Gastrocnemius medialis (tissue), 4 donors: ENCODE measurements at regions not wholly inside any gene's neighbourhood (a gene's known extent, or its start where the extent isn't known, plus 50 kb on each side); places are given as distances from the start of the nearest gene placed in this dataset.
"Not testable (repeated sequence)": the region's sequence is repeated elsewhere in the genome, so short reads cannot be mapped to it uniquely, and the experiment has no call there.

Experiments used
- ATAC-seq, 2 donors: fragments of 150-250 bp; one replicate each; pipeline ENCODE4 v1.9.1; 2016
- DNase-seq, 2 donors: peaks; one replicate each; pipeline ENCODE4 v3.0.0-alpha.2; 2019
- H3K27ac ChIP-seq, 4 donors: fragments of 200-600 bp; sonication (generic); 1 replicate in 1 of 4; 2 replicates in 3 of 4; pipeline ENCODE4 v1.5.1; 2016 to 2018; ENCODE audit warnings: mild to moderate bottlenecking in 2 of 4, moderate library complexity in 1 of 4
- H3K27me3 ChIP-seq, 3 donors: fragments of 200-600 bp; sonication (generic) in 2 of 3; 1 replicate in 1 of 3; 2 replicates in 2 of 3; pipeline versions ENCODE4 v1.5.1 to v1.6.0; 2016 to 2019; ENCODE audit warnings: mild to moderate bottlenecking in 1 of 3, moderate library complexity in 1 of 3
- H3K36me3 ChIP-seq, 2 donors: fragments of 200-600 bp; sonication (generic) in 1 of 2; one replicate each; pipeline ENCODE4 v1.5.1; 2017 to 2018
- H3K4me1 ChIP-seq, 2 donors: fragments of 200-600 bp; sonication (generic) in 1 of 2; one replicate each; pipeline ENCODE4 v1.5.1; 2016 to 2017; ENCODE audit warnings: mild to moderate bottlenecking in 2 of 2
- H3K4me3 ChIP-seq, 4 donors: fragments of 200-600 bp; sonication (generic) in 3 of 4; 1 replicate in 1 of 4; 2 replicates in 3 of 4; pipeline ENCODE4 v1.5.1; 2016 to 2019; ENCODE audit warnings: mild to moderate bottlenecking in 2 of 4
- H3K9me3 ChIP-seq, 3 donors: fragments of 200-600 bp; sonication (generic) in 2 of 3; 1 replicate in 1 of 3; 2 replicates in 2 of 3; pipeline ENCODE4 v1.5.1; 2016 to 2019
- POLR2A ChIP-seq, 2 donors: fragments of 450-650 bp; IDR thresholded peaks; one replicate each; pipeline ENCODE4 v1.6.1; 2017; ENCODE audit warnings: antibody characterized with exemption in 2 of 2, mild to moderate bottlenecking in 2 of 2, moderate library complexity in 2 of 2
- in situ Hi-C, 4 donors: fragments of 200-750 bp; cut with MboI; loops; one replicate each; pipeline versions ENCODE4 v1.15.0 to v1.8.0; 2017; ENCODE audit warnings: low sequenced_read_pairs in 4 of 4
- intact Hi-C: fragments of 100-400 bp; cut with DNase I; formaldehyde crosslinking; loops from one replicate; pipeline ENCODE4 v1.15.1; 2023; ENCODE audit warnings: low total_unique reads
- TF ChIP-seq, protein P1 (sequence below), 5 experiments: fragments of 450-650 bp in 3 of 5; fragments of 200-600 bp in 2 of 5; sonication (generic) in 2 of 5; IDR thresholded peaks in 4 of 5; conservative IDR thresholded peaks in 1 of 5; 1 replicate in 4 of 5; 2 replicates in 1 of 5; pipeline ENCODE4 v1.5.1; 2016 to 2019; ENCODE audit warnings: antibody characterized with exemption in 5 of 5, mild to moderate bottlenecking in 3 of 5, moderate library complexity in 3 of 5

DNA sequence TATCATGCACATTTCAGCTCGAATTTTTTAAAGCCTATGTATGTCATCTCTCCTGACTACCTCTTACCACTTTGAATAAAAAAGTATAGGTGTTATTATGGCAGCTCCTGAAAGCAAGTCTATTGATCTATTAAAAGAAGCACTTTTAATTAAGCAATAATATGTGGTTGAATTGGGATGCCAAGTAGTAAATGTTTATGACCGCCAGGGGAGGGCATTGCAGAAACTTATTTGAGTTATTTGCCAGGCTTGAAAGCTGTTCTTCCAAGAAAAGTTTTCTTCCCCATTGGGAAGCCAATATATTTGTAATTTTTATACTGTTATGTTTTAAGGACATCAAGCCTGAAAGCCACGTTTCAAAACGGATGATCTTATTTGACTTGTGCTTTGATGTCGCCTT, 88.1 kb upstream of the SOX21 start:
- in situ Hi-C loops: no loop called here

DNA sequence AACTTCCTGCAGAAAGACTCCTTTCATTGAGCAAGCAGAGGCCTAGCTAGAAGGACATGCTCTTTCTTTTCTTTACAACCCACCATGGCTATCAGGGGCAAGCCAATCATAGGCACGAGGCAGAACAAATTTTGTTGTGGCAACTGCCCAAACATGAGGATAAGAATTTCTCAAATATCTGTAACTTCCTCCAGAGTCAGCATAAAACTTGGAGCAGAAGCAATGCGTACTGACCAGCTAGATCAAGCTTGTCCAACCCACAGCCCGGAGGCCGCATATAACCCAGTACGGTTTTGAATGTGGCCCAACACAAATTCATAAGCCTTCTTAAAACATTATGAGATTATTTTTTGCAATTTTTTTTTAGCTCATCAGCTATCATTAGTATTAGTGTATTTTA, 87.0 kb upstream of the SOX21 start:
- Histone ChIP-seq H3K4me3 (no peak overlapping the region), H3K27ac (no peak overlapping the region), H3K9me3 (no peaks in the 10 kb centered on the region), H3K4me1 (no peaks in the 10 kb centered on the region), H3K36me3 (no peaks in the 10 kb centered on the region), H3K27me3 (no peaks in the 10 kb centered on the region)
- in situ Hi-C loops (no loop called here), intact Hi-C loops (no loop called here)
- ATAC-seq: no peak
- TF ChIP-seq POLR2A (IDR thresholded peaks at IDR 0.05): no peak
- TF ChIP-seq, protein P1, sequence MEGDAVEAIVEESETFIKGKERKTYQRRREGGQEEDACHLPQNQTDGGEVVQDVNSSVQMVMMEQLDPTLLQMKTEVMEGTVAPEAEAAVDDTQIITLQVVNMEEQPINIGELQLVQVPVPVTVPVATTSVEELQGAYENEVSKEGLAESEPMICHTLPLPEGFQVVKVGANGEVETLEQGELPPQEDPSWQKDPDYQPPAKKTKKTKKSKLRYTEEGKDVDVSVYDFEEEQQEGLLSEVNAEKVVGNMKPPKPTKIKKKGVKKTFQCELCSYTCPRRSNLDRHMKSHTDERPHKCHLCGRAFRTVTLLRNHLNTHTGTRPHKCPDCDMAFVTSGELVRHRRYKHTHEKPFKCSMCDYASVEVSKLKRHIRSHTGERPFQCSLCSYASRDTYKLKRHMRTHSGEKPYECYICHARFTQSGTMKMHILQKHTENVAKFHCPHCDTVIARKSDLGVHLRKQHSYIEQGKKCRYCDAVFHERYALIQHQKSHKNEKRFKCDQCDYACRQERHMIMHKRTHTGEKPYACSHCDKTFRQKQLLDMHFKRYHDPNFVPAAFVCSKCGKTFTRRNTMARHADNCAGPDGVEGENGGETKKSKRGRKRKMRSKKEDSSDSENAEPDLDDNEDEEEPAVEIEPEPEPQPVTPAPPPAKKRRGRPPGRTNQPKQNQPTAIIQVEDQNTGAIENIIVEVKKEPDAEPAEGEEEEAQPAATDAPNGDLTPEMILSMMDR (IDR thresholded peaks at IDR 0.05 in 4 of 5, conservative IDR thresholded peaks at IDR 0.05 in 1 of 5): no peak
- no peak for DNase-seq

More for the DNA sequence above, 88.1 kb upstream of the SOX21 start:
- TF ChIP-seq, protein P1 (IDR thresholded peaks at IDR 0.05 in 4 of 5, conservative IDR thresholded peaks at IDR 0.05 in 1 of 5): no peak
- no peak for TF ChIP-seq POLR2A (IDR thresholded peaks at IDR 0.05)
- H3K27me3 ChIP-seq: no peaks in the 10 kb centered on the region
- no peak overlapping the region for H3K27ac ChIP-seq
- DNase-seq: no peak
- intact Hi-C loops: no loop called here
- ATAC-seq: no peak
- no peaks in the 10 kb centered on the region for H3K4me1 ChIP-seq
- no peaks in the 10 kb centered on the region for H3K36me3 ChIP-seq
- H3K9me3 ChIP-seq: no peaks in the 10 kb centered on the region
- no peak overlapping the region for H3K4me3 ChIP-seq

DNA sequence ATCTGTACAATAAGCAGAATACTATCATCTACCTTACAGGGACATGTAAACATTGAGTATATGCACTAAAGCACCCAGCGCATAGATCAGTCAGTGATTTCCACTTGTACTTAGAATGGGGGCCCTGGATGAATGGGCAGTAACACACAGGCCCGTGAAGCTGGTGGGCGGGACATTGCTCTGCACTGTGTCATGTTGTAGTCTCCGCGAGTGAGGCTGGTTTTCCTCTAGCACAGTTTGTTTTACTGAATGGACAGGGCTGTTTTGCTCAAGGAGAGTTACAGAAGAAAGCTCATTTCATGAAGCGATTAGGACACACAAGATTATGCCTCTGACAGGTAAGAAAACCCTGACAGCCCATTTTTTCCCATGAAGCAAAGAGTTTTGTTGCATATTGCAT, 86.4 kb upstream of the SOX21 start:
- TF ChIP-seq, protein P1 (IDR thresholded peaks at IDR 0.05 in 4 of 5, conservative IDR thresholded peaks at IDR 0.05 in 1 of 5): no peak
- no peak for TF ChIP-seq POLR2A (IDR thresholded peaks at IDR 0.05)
- ATAC-seq (no peak), DNase-seq (no peak)
- Histone ChIP-seq H3K4me1 (no peaks in the 10 kb centered on the region), H3K27ac (no peak overlapping the region), H3K9me3 (no peaks in the 10 kb centered on the region), H3K36me3 (no peaks in the 10 kb centered on the region), H3K27me3 (no peaks in the 10 kb centered on the region), H3K4me3 (no peak overlapping the region)
- intact Hi-C loops: no loop called here
- in situ Hi-C loops: no loop called here

DNA sequence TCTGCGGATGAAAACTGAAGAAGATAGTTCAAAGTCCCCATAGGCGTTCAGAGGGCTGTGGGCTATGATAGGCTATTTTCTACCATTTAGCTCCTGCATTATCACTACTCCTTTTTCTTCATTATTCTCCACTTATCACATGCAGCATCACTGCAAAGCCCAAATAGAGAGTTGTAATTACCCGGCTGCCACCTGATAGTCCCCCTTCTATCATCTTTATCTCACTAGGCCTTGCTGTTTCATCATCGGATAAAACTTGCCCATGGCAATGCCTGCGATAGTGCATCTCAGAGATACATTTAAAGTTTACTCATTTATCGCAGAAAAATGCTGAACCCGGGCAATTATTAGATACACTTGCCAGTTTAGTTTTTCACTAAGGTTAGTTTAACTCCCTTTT, 82.9 kb upstream of the SOX21 start:
- no peaks in the 10 kb centered on the region for H3K4me1 ChIP-seq
- in situ Hi-C loops: no loop called here
- H3K27me3 ChIP-seq: no peaks in the 10 kb centered on the region

DNA sequence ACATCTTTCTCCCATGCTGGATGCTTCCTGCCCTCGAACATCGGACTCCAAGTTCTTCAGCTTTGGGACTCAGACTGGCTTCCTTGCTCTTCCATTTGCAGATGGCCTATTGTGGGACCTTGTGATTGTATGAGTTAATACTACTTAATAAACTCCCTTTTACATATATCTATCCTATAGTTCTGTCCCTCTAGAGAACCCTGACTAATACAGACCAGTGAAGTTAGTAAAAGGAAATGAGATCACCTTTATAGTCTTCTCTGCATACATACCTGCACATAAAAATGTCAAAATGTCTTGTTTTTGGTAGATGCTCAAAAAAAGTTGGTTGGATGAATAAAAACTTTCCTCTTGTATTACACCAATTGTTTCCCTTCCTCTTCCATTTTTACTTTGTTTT, 73.9 kb upstream of the SOX21 start:
- H3K4me3 ChIP-seq, H3K27me3 ChIP-seq, H3K4me1 ChIP-seq, H3K36me3 ChIP-seq, H3K27ac ChIP-seq, in situ Hi-C loops, ATAC-seq, H3K9me3 ChIP-seq, DNase-seq, intact Hi-C loops: not testable (repeated sequence)

More for the DNA sequence above, 82.9 kb upstream of the SOX21 start:
- ATAC-seq (no peak), DNase-seq (no peak)
- H3K9me3 ChIP-seq: no peaks in the 10 kb centered on the region
- intact Hi-C loops: no loop called here
- no peak overlapping the region for H3K4me3 ChIP-seq
- H3K36me3 ChIP-seq: no peaks in the 10 kb centered on the region
- H3K27ac ChIP-seq: no peak overlapping the region
- no peak for TF ChIP-seq POLR2A (IDR thresholded peaks at IDR 0.05)
- TF ChIP-seq, protein P1 (IDR thresholded peaks at IDR 0.05 in 4 of 5, conservative IDR thresholded peaks at IDR 0.05 in 1 of 5): no peak
